ENCODE measurements at regions not wholly inside any gene's neighbourhood (a gene's known extent, or its start where the extent isn't known, plus 50 kb on each side); places are given as distances from the start of the nearest gene placed in this dataset.

- TF ChIP-seq POLR2AphosphoS5 (IDR thresholded peaks at IDR 0.05; ENCODE audit: low read depth, low read length) (no peak), TAF1 (IDR thresholded peaks at IDR 0.05; ENCODE audit: borderline replicate concordance, insufficient read depth, low read length) (no peak), SIN3A (IDR thresholded peaks at IDR 0.05; ENCODE audit: borderline replicate concordance, insufficient read depth, low read length) (no peak), FOXP2 (optimal IDR thresholded peaks at IDR 0.05; ENCODE audit: borderline replicate concordance, extremely low read depth, extremely low read length, insufficient read depth) (no peak)
- TF ChIP-seq, protein P1, sequence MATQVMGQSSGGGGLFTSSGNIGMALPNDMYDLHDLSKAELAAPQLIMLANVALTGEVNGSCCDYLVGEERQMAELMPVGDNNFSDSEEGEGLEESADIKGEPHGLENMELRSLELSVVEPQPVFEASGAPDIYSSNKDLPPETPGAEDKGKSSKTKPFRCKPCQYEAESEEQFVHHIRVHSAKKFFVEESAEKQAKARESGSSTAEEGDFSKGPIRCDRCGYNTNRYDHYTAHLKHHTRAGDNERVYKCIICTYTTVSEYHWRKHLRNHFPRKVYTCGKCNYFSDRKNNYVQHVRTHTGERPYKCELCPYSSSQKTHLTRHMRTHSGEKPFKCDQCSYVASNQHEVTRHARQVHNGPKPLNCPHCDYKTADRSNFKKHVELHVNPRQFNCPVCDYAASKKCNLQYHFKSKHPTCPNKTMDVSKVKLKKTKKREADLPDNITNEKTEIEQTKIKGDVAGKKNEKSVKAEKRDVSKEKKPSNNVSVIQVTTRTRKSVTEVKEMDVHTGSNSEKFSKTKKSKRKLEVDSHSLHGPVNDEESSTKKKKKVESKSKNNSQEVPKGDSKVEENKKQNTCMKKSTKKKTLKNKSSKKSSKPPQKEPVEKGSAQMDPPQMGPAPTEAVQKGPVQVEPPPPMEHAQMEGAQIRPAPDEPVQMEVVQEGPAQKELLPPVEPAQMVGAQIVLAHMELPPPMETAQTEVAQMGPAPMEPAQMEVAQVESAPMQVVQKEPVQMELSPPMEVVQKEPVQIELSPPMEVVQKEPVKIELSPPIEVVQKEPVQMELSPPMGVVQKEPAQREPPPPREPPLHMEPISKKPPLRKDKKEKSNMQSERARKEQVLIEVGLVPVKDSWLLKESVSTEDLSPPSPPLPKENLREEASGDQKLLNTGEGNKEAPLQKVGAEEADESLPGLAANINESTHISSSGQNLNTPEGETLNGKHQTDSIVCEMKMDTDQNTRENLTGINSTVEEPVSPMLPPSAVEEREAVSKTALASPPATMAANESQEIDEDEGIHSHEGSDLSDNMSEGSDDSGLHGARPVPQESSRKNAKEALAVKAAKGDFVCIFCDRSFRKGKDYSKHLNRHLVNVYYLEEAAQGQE (IDR thresholded peaks at IDR 0.05; ENCODE audit: insufficient read depth in 1 of 2, low read depth in 2 of 2, low read length in 2 of 2): no peak
These were observed 109.5 kb upstream of the COL5A1 start for GRCh38 chr9:134532084-134532483.

Data from PFSK-1 (cell line).